Iris pigment epithelial cell (primary cell): ENCODE measurements at regions not wholly inside any gene's neighbourhood (a gene's known extent, or its start where the extent isn't known, plus 50 kb on each side); places are given as distances from the start of the nearest gene placed in this dataset.

Source experiments
- DNase-seq: peaks from one replicate; pipeline ENCODE4 v3.0.0-alpha.2; 2011; ENCODE audit warnings: low read depth

- DNase-seq: peak; percentile 48
Observed at GRCh38 chr18:73638709-73639108, 508.9 kb downstream of the FBXO15 start.

GRCh38 chr18:73636355-73636754, 511.3 kb downstream of the FBXO15 start:
- DNase-seq: no peak

GRCh38 chr18:73626859-73627258, 520.8 kb downstream of the FBXO15 start:
- DNase-seq: no peak

- no peak for DNase-seq
Observed at GRCh38 chr18:73626221-73626620, 521.4 kb downstream of the FBXO15 start.

- no peak for DNase-seq
Observed at GRCh38 chr18:73621091-73621490, 526.5 kb downstream of the FBXO15 start.

- no peak for DNase-seq
Observed at GRCh38 chr18:73617981-73618380, 529.7 kb downstream of the FBXO15 start.

GRCh38 chr18:73615506-73615905, 532.1 kb downstream of the FBXO15 start:
- no peak for DNase-seq

- DNase-seq: peak; percentile 75
Observed at GRCh38 chr18:73614812-73615211, 532.8 kb downstream of the FBXO15 start.

- peak; percentile 36 for DNase-seq
Observed at GRCh38 chr18:73613706-73614340, 533.8 kb downstream of the FBXO15 start.

- no peak for DNase-seq
Observed at GRCh38 chr18:73597832-73598615, 549.6 kb downstream of the FBXO15 start.

- DNase-seq: no peak
Observed at GRCh38 chr18:73594749-73595148, 552.9 kb downstream of the FBXO15 start.

GRCh38 chr18:73593207-73593606, 554.4 kb downstream of the FBXO15 start:
- no peak for DNase-seq

- DNase-seq: no peak
Observed at GRCh38 chr18:73590950-73591349, 556.7 kb downstream of the FBXO15 start.

GRCh38 chr18:73579698-73580097, 567.9 kb downstream of the FBXO15 start:
- DNase-seq: no peak

GRCh38 chr18:73577365-73577764, 570.3 kb downstream of the FBXO15 start:
- DNase-seq: peak; percentile 45

- DNase-seq: peak; percentile 70
Observed at GRCh38 chr18:73563901-73564472, 583.6 kb downstream of the FBXO15 start.

GRCh38 chr18:73563345-73563744, 584.3 kb downstream of the FBXO15 start:
- peak; percentile 39 for DNase-seq

GRCh38 chr18:73556904-73557303, 590.7 kb downstream of the FBXO15 start:
- no peak for DNase-seq

- DNase-seq: no peak
Observed at GRCh38 chr18:73552171-73552570, 595.5 kb downstream of the FBXO15 start.

- DNase-seq: no peak
Observed at GRCh38 chr18:73551211-73551610, 596.4 kb downstream of the FBXO15 start.

- DNase-seq: no peak
Observed at GRCh38 chr18:73549236-73549635, 598.4 kb downstream of the FBXO15 start.

GRCh38 chr18:73545472-73545871, 602.2 kb downstream of the FBXO15 start:
- DNase-seq: no peak

- DNase-seq: no peak
Observed at GRCh38 chr18:73544617-73545016, 603.0 kb downstream of the FBXO15 start.
